SK-N-SH (cell line): ENCODE measurements at regions not wholly inside any gene's neighbourhood (a gene's known extent, or its start where the extent isn't known, plus 50 kb on each side); places are given as distances from the start of the nearest gene placed in this dataset.
A peak's percentile ranks its signal among the peaks of the same experiment; 100 is the strongest.

Source experiments
- CTCF ChIA-PET: fragments of 300-600, 350-600 bp; formaldehyde crosslinking; extraction: SDS; loops from one replicate; lab custom pipeline; 2021; lab: Yijun Ruan, JAX
- POLR2A ChIA-PET: fragments of 350-600 bp; sonication (Branson Sonifier 250); formaldehyde crosslinking; extraction: SDS; loops from one replicate; lab custom pipeline; 2020; ENCODE audit warnings: antibody characterized with exemption, inconsistent platforms; lab: Yijun Ruan, JAX
- DNase-seq: peaks from one replicate; pipeline ENCODE4 v3.0.0; 2012
- H2AFZ ChIP-seq: fragments of 200-600 bp; sonication (generic); 2 replicates; pipeline ENCODE4 v1.8.1; 2016; ENCODE audit warnings: antibody characterized with exemption, mild to moderate bottlenecking, low read depth
- H3F3A ChIP-seq: fragments of 200-600 bp; sonication (generic); replicated peaks from 2 replicates; pipeline ENCODE3; 2016; ENCODE audit warnings: antibody characterized with exemption, mild to moderate bottlenecking; ENCODE audit not compliant: insufficient read depth
- H3K27ac ChIP-seq, 2 experiments: fragments of 200-500 bp in 1 of 2; fragments of 200-600 bp in 1 of 2; sonication (Bioruptor generic) in 1 of 2; sonication (generic), shearing (Covaris generic) in 1 of 2; 2 replicates each; pipeline versions ENCODE4 v1.5.1 to v1.6.1; 2014 to 2016; ENCODE audit warnings: low read depth in 2 of 2, inconsistent platforms in 1 of 2, low read length in 1 of 2, mild to moderate bottlenecking in 1 of 2, mixed read lengths in 1 of 2
- H3K27me3 ChIP-seq: fragments of 200-600 bp; sonication (generic), shearing (Covaris generic); 2 replicates; pipeline ENCODE4 v1.6.1; 2016; ENCODE audit warnings: mixed run types; ENCODE audit not compliant: insufficient read depth
- H3K36me3 ChIP-seq, 2 experiments: fragments of 200-500 bp in 1 of 2; fragments of 200-600 bp in 1 of 2; sonication (Bioruptor generic) in 1 of 2; sonication (generic) in 1 of 2; replicated peaks in 1 of 2; 2 replicates each; pipeline versions ENCODE3 to v1.5.1; 2014 to 2016; ENCODE audit warnings: low read length in 1 of 2, mild to moderate bottlenecking in 1 of 2; ENCODE audit not compliant: insufficient read depth in 2 of 2, control insufficient read depth in 1 of 2
- H3K4me1 ChIP-seq, 2 experiments: fragments of 200-500 bp in 1 of 2; fragments of 200-600 bp in 1 of 2; sonication (Bioruptor generic) in 1 of 2; sonication (generic), shearing (Covaris generic) in 1 of 2; 2 replicates each; pipeline versions ENCODE4 v1.5.1 to v1.6.1; 2014 to 2016; ENCODE audit warnings: low read depth in 1 of 2, low read length in 1 of 2, mixed run types in 1 of 2; ENCODE audit not compliant: insufficient read depth in 2 of 2, control insufficient read depth in 1 of 2
- H3K4me2 ChIP-seq: fragments of 200-600 bp; sonication (generic), shearing (Covaris generic); 2 replicates; pipeline ENCODE4 v1.6.1; 2017; ENCODE audit warnings: mixed run types
- H3K4me3 ChIP-seq, 2 experiments: fragments of 200-500 bp in 1 of 2; fragments of 200-600 bp in 1 of 2; sonication (Bioruptor generic) in 1 of 2; sonication (generic), shearing (Covaris generic) in 1 of 2; 2 replicates each; pipeline versions ENCODE4 v1.5.1 to v1.8.1; 2014 to 2016; ENCODE audit warnings: low read depth in 2 of 2, inconsistent platforms in 1 of 2, low read length in 1 of 2, mild to moderate bottlenecking in 1 of 2, mixed read lengths in 1 of 2, moderate library complexity in 1 of 2
- H3K79me2 ChIP-seq: fragments of 200-600 bp; sonication (generic); 2 replicates; pipeline ENCODE4 v1.8.1; 2017; ENCODE audit warnings: mild to moderate bottlenecking; ENCODE audit not compliant: insufficient read depth
- H3K9ac ChIP-seq: fragments of 200-600 bp; sonication (generic); 2 replicates; pipeline ENCODE4 v1.6.1; 2017; ENCODE audit warnings: mixed run types
- H3K9me2 ChIP-seq: fragments of 200-600 bp; sonication (generic); 2 replicates; pipeline ENCODE4 v1.6.1; 2017; ENCODE audit warnings: mixed run types
- H3K9me3 ChIP-seq: fragments of 200-600 bp; sonication (generic); 2 replicates; pipeline ENCODE4 v1.6.1; 2017; ENCODE audit warnings: mixed run types, mild to moderate bottlenecking, moderate library complexity
- H4K20me1 ChIP-seq: fragments of 200-600 bp; sonication (generic); 2 replicates; pipeline ENCODE4 v1.6.1; 2017; ENCODE audit warnings: mild to moderate bottlenecking, mixed run types; ENCODE audit not compliant: insufficient read depth
- EP300 ChIP-seq, 2 experiments: IDR thresholded peaks; 2 replicates each; pipeline versions ENCODE4 v1.4.0 to v1.6.1; 2012; ENCODE audit warnings: borderline replicate concordance in 1 of 2, low read depth in 1 of 2, low read length in 1 of 2
- EZH2phosphoT487 ChIP-seq: fragments of 200-600 bp; sonication (generic); IDR thresholded peaks from 2 replicates; pipeline ENCODE4 v1.6.1; 2017; ENCODE audit warnings: low read depth, mixed run types, mild to moderate bottlenecking, antibody characterized with exemption, moderate library complexity, borderline replicate concordance
- FOSL2 ChIP-seq: IDR thresholded peaks from 2 replicates; pipeline ENCODE4 v1.4.0; 2012; ENCODE audit warnings: low read depth, mild to moderate bottlenecking, moderate library complexity, borderline replicate concordance
- FOXJ3 ChIP-seq: sonication (generic); formaldehyde crosslinking; IDR thresholded peaks from 2 replicates; pipeline ENCODE4 v1.5.1; 2020; ENCODE audit warnings: mild to moderate bottlenecking, missing genetic modification reagents
- MXI1 ChIP-seq: IDR thresholded peaks from 2 replicates; pipeline ENCODE4 v1.6.1; 2012; ENCODE audit warnings: mild to moderate bottlenecking, low read depth, low read length, improper control_type of control experiment
- NFIC ChIP-seq: IDR thresholded peaks from 2 replicates; pipeline ENCODE4 v1.4.0; 2012; ENCODE audit warnings: borderline replicate concordance
- POLR2AphosphoS5 ChIP-seq: IDR thresholded peaks from 2 replicates; pipeline ENCODE4 v1.6.1; 2012; ENCODE audit warnings: low read depth, low read length
- RCOR1 ChIP-seq: fragments of 150-350 bp; IDR thresholded peaks from 2 replicates; pipeline ENCODE4 v1.6.1; 2017; ENCODE audit warnings: antibody characterized with exemption, low read length
- RFX5 ChIP-seq: IDR thresholded peaks from 2 replicates; pipeline ENCODE4 v1.6.1; 2012; ENCODE audit warnings: mild to moderate bottlenecking, improper control_type of control experiment, low read length
- RXRA ChIP-seq: IDR thresholded peaks from 2 replicates; pipeline ENCODE4 v1.4.0; 2012; ENCODE audit warnings: low read depth, mild to moderate bottlenecking, borderline replicate concordance
- YY1 ChIP-seq: IDR thresholded peaks from 2 replicates; pipeline ENCODE4 v1.4.0; 2012; ENCODE audit warnings: low read depth, mild to moderate bottlenecking
- WGBS: methylation state at CpG from one replicate; pipeline ENCODE4 v1.1.6; 2017; ENCODE audit warnings: low lambda C conversion rate; 5-methylcytosine and 5-hydroxymethylcytosine counted together
- TF ChIP-seq, protein P1 (sequence below): IDR thresholded peaks from 2 replicates; pipeline ENCODE4 v1.4.0; 2012; ENCODE audit warnings: low read depth, borderline replicate concordance
- TF ChIP-seq, protein P2 (sequence below): IDR thresholded peaks from 2 replicates; pipeline ENCODE4 v1.6.1; 2012; ENCODE audit warnings: mild to moderate bottlenecking, low read depth, low read length, moderate library complexity
- TF ChIP-seq, protein P3 (sequence below): IDR thresholded peaks from 2 replicates; pipeline ENCODE4; 2012
- TF ChIP-seq, protein P4 (sequence below): fragments of 150-350 bp; IDR thresholded peaks from 2 replicates; pipeline ENCODE4 v1.6.1; 2016; ENCODE audit warnings: mild to moderate bottlenecking, low read depth, low read length

DNA sequence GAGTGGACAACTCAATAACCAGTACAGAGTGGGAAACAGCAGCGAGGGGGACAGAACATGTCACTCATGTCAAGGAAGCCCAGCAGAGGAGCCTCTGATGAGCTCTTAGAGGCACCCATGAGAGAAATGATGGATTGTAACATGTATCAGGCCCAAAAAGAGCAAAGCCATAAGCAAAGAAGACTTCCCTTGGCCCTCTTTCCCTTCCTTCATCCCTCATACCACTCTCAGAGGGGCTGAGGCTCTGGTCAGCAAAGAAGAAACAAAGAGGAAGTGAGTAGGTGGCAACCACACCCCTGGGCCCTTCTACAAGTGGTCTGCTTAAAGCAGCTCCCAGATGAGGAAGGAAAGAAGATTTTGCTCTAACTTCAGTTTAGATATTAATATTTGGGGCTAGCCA lies 112.8 kb downstream of the CDC42EP3 start:
- Histone ChIP-seq H3K36me3 (no peaks in the 10 kb centered on the region), H3K9me2 (no peaks in the 10 kb centered on the region), H3F3A (peaks cover 31% of the 10 kb centered on the region), H3K9me3 (peaks cover 3% of the 10 kb centered on the region; the same call in 1 of the 2 replicates), H3K9ac (no peak overlapping the region), H3K4me2 (no peak overlapping the region), H3K4me1 (peaks cover 28 to 36% of the 10 kb centered on the region in 2 experiments), H3K4me3 (no peak overlapping the region), H3K27me3 (no peaks in the 10 kb centered on the region), H3K27ac (no peak overlapping the region), H3K79me2 (no peaks in the 10 kb centered on the region), H4K20me1 (no peaks in the 10 kb centered on the region), H2AFZ (no peak overlapping the region)
- no peak for DNase-seq
- no peak for TF ChIP-seq RFX5
- TF ChIP-seq RCOR1, result no peak
- TF ChIP-seq FOXJ3, result no peak
- TF ChIP-seq NFIC, result no peak
- TF ChIP-seq EZH2phosphoT487, result no peak
- TF ChIP-seq FOSL2, result no peak
- TF ChIP-seq, protein P1, sequence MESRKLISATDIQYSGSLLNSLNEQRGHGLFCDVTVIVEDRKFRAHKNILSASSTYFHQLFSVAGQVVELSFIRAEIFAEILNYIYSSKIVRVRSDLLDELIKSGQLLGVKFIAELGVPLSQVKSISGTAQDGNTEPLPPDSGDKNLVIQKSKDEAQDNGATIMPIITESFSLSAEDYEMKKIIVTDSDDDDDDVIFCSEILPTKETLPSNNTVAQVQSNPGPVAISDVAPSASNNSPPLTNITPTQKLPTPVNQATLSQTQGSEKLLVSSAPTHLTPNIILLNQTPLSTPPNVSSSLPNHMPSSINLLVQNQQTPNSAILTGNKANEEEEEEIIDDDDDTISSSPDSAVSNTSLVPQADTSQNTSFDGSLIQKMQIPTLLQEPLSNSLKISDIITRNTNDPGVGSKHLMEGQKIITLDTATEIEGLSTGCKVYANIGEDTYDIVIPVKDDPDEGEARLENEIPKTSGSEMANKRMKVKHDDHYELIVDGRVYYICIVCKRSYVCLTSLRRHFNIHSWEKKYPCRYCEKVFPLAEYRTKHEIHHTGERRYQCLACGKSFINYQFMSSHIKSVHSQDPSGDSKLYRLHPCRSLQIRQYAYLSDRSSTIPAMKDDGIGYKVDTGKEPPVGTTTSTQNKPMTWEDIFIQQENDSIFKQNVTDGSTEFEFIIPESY, result no peak
- TF ChIP-seq, protein P2, sequence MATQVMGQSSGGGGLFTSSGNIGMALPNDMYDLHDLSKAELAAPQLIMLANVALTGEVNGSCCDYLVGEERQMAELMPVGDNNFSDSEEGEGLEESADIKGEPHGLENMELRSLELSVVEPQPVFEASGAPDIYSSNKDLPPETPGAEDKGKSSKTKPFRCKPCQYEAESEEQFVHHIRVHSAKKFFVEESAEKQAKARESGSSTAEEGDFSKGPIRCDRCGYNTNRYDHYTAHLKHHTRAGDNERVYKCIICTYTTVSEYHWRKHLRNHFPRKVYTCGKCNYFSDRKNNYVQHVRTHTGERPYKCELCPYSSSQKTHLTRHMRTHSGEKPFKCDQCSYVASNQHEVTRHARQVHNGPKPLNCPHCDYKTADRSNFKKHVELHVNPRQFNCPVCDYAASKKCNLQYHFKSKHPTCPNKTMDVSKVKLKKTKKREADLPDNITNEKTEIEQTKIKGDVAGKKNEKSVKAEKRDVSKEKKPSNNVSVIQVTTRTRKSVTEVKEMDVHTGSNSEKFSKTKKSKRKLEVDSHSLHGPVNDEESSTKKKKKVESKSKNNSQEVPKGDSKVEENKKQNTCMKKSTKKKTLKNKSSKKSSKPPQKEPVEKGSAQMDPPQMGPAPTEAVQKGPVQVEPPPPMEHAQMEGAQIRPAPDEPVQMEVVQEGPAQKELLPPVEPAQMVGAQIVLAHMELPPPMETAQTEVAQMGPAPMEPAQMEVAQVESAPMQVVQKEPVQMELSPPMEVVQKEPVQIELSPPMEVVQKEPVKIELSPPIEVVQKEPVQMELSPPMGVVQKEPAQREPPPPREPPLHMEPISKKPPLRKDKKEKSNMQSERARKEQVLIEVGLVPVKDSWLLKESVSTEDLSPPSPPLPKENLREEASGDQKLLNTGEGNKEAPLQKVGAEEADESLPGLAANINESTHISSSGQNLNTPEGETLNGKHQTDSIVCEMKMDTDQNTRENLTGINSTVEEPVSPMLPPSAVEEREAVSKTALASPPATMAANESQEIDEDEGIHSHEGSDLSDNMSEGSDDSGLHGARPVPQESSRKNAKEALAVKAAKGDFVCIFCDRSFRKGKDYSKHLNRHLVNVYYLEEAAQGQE, result no peak
- no peak for TF ChIP-seq YY1
- POLR2A ChIA-PET, result no interaction called here
- 96% methylated on average over 1 of the region's 1 CpG for WGBS
- CTCF ChIA-PET, result interaction anchor here (0.8 to 1.6 kb wide), 4 partner anchors 11 to 319 kb away, joined by 3 to 7 read pairs (median 4); no protein-coding TSS in a partner anchor

DNA sequence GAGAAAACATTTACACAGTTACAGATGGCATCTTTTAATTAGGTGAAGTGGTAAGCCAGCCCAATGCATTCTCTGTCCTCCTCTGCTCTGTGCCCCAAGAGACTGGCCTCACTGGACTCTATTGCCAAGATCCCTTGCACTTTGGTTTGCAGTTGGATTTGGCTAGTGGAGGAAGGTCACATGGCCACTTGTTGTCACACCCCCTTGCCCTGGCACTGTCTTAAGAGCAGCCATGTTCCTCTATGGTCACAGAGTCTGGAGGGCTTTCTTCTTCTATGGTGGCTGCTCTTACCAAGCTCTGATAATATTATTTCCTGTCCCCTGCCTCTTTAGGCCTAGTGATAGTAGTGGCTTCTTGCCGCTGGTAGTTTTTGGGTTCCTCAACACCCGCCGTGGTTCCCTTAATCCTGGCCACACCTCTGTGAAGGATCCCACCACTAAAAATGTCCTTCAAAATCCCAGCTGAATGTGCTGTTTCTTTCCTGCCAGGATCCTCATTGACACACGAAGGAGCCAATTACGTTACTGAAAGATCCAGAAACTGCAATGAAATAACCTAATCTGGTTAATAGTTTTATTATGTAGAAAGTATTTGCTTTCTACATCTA lies 111.1 kb downstream of the CDC42EP3 start:
- H3F3A ChIP-seq, result peaks cover 44% of the 10 kb centered on the region
- no peaks in the 10 kb centered on the region for H3K9me2 ChIP-seq
- H3K9me3 ChIP-seq, result peaks cover 3% of the 10 kb centered on the region; the same call in 1 of the 2 replicates
- H3K4me2 ChIP-seq, result no peak overlapping the region
- H3K27ac ChIP-seq, result peak overlapping the region; percentile 14 to 99; a peak in 2 of 4 replicates
- H3K36me3 ChIP-seq, result no peaks in the 10 kb centered on the region
- CTCF ChIA-PET, result interaction anchor here (0.7 to 1.9 kb wide), 4 partner anchors 53 to 318 kb away, joined by 3 to 7 read pairs (median 4); no protein-coding TSS in a partner anchor
- peaks cover 21 to 34% of the 10 kb centered on the region in 2 experiments for H3K4me1 ChIP-seq
- 98% methylated on average over 5 of the region's 5 CpGs for WGBS
- TF ChIP-seq FOSL2 (no peak), RXRA (no peak), RCOR1 (no peak), EZH2phosphoT487 (no peak), POLR2AphosphoS5 (no peak), MXI1 (no peak), EP300 (IDR thresholded peaks at IDR 0.05; ENCODE audit: borderline replicate concordance in 1 of 2, low read depth in 1 of 2, low read length in 1 of 2) (no peak)
- TF ChIP-seq, protein P3, sequence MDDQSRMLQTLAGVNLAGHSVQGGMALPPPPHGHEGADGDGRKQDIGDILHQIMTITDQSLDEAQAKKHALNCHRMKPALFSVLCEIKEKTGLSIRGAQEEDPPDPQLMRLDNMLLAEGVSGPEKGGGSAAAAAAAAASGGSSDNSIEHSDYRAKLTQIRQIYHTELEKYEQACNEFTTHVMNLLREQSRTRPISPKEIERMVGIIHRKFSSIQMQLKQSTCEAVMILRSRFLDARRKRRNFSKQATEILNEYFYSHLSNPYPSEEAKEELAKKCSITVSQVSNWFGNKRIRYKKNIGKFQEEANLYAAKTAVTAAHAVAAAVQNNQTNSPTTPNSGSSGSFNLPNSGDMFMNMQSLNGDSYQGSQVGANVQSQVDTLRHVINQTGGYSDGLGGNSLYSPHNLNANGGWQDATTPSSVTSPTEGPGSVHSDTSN, result no peak
- TF ChIP-seq, protein P4, sequence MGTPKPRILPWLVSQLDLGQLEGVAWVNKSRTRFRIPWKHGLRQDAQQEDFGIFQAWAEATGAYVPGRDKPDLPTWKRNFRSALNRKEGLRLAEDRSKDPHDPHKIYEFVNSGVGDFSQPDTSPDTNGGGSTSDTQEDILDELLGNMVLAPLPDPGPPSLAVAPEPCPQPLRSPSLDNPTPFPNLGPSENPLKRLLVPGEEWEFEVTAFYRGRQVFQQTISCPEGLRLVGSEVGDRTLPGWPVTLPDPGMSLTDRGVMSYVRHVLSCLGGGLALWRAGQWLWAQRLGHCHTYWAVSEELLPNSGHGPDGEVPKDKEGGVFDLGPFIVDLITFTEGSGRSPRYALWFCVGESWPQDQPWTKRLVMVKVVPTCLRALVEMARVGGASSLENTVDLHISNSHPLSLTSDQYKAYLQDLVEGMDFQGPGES, result no peak
- POLR2A ChIA-PET, result no interaction called here
- H3K79me2 ChIP-seq, result no peaks in the 10 kb centered on the region
- H3K9ac ChIP-seq, result no peak overlapping the region
- no peak for DNase-seq
- no peaks in the 10 kb centered on the region for H4K20me1 ChIP-seq
- no peak overlapping the region for H3K4me3 ChIP-seq
- no peak overlapping the region for H2AFZ ChIP-seq
- no peaks in the 10 kb centered on the region for H3K27me3 ChIP-seq
